HCT116 (cell line): ENCODE measurements at regions not wholly inside any gene's neighbourhood (a gene's known extent, or its start where the extent isn't known, plus 50 kb on each side); places are given as distances from the start of the nearest gene placed in this dataset.

ENCODE experiments used
- ATAC-seq: fragments of 200-7000 bp; cut with Tn5 transposase; 2 replicates; pipeline ENCODE4 v1.9.1; 2020; ENCODE audit warnings: mild to moderate bottlenecking, moderate library complexity
- BruUV-seq: library from RNA; stranded (reverse); fragments of 400-500 nt; replicated peaks from 2 replicates; lab custom pipeline; 2021; lab: Mats Ljungman, UMichigan
- CTCF ChIA-PET: fragments of 300-600 bp; sonication (Branson Sonifier 250); formaldehyde crosslinking; loops from one replicate; lab custom pipeline; 2021; ENCODE audit warnings: antibody characterized with exemption; lab: Charles Lee
- POLR2A ChIA-PET: fragments of 300-600, 350-600 bp; sonication (Branson Sonifier 250); formaldehyde crosslinking; loops from one replicate; lab custom pipeline; 2021; ENCODE audit warnings: antibody characterized with exemption; lab: Charles Lee
- RAD21 ChIA-PET, 2 experiments: fragments of 300-600 bp; sonication (Branson Sonifier 250); formaldehyde crosslinking; loops; one replicate each; lab custom pipeline; 2023; ENCODE audit warnings: low total read pairs in 2 of 2; ENCODE audit not compliant: uncharacterized antibody in 2 of 2, unreplicated experiment in 2 of 2, low non-redundant PET in 1 of 2; lab: Charles Lee
- DNase-seq: peaks from one replicate; pipeline ENCODE4 v3.0.0-alpha.2; 2010; ENCODE audit warnings: low read depth, low spot score
- H2AFZ ChIP-seq: fragments of 200-600 bp; shearing (Covaris generic), sonication (generic); 2 replicates; pipeline ENCODE4 v1.6.1; 2017; ENCODE audit warnings: low read depth, mixed run types, mixed read lengths, antibody characterized with exemption, low read length; ENCODE audit not compliant: poor library complexity, severe bottlenecking
- H3K27ac ChIP-seq: 2 replicates; pipeline ENCODE4 v1.5.1; 2012; ENCODE audit warnings: low read depth, low read length
- H3K27me3 ChIP-seq: fragments of 200-600 bp; sonication (generic); 2 replicates; pipeline ENCODE4 v1.6.1; 2016; ENCODE audit warnings: mixed run types, low read length, mixed read lengths; ENCODE audit not compliant: insufficient read depth
- H3K36me3 ChIP-seq, 2 experiments: fragments of 200-500 bp in 1 of 2; fragments of 200-600 bp in 1 of 2; sonication (Bioruptor generic) in 1 of 2; sonication (generic) in 1 of 2; 2 replicates each; pipeline versions ENCODE4 v1.5.1 to v1.6.1; 2014 to 2016; ENCODE audit warnings: low read length in 2 of 2, inconsistent platforms in 1 of 2, mixed read lengths in 1 of 2, mixed run types in 1 of 2; ENCODE audit not compliant: insufficient read depth in 2 of 2, control insufficient read depth in 1 of 2
- H3K4me1 ChIP-seq, 2 experiments: fragments of 200-600 bp in 1 of 2; sonication (generic) in 1 of 2; 2 replicates each; pipeline versions ENCODE4 v1.5.1 to v1.6.1; 2012 to 2017; ENCODE audit warnings: low read length in 2 of 2, inconsistent platforms in 1 of 2, mild to moderate bottlenecking in 1 of 2, mixed read lengths in 1 of 2, mixed run types in 1 of 2, moderate library complexity in 1 of 2; ENCODE audit not compliant: insufficient read depth in 2 of 2, control insufficient read depth in 1 of 2
- H3K4me2 ChIP-seq: fragments of 200-600 bp; sonication (generic); 2 replicates; pipeline ENCODE4 v1.6.1; 2017; ENCODE audit warnings: mixed run types, low read length, mixed read lengths
- H3K4me3 ChIP-seq, 2 experiments: fragments of 200-600 bp in 1 of 2; sonication (generic) in 1 of 2; replicated peaks in 1 of 2; 2 replicates each; pipeline ENCODE4 v1.5.1; 2011 to 2016; ENCODE audit warnings: low read length in 2 of 2, control low read depth in 1 of 2, low read depth in 1 of 2, mild to moderate bottlenecking in 1 of 2, mixed read lengths in 1 of 2, mixed run types in 1 of 2
- H3K79me2 ChIP-seq: fragments of 200-600 bp; sonication (generic); 2 replicates; pipeline ENCODE4 v1.6.1; 2017; ENCODE audit warnings: mild to moderate bottlenecking, mixed run types, low read length, moderate library complexity, mixed read lengths; ENCODE audit not compliant: insufficient read depth
- H3K9ac ChIP-seq: fragments of 200-600 bp; sonication (generic); 2 replicates; pipeline ENCODE4 v1.6.1; 2016; ENCODE audit warnings: low read length, mixed read lengths
- H3K9me2 ChIP-seq: fragments of 200-600 bp; sonication (generic), shearing (Covaris generic); 2 replicates; pipeline ENCODE4 v1.6.1; 2017; ENCODE audit warnings: mixed run types, mild to moderate bottlenecking, moderate library complexity; ENCODE audit not compliant: insufficient read depth
- H3K9me3 ChIP-seq, 2 experiments: fragments of 200-500 bp in 1 of 2; fragments of 200-600 bp in 1 of 2; sonication (Bioruptor generic) in 1 of 2; sonication (generic) in 1 of 2; 2 replicates each; pipeline ENCODE4 v1.6.1; 2014 to 2017; ENCODE audit warnings: low read length in 2 of 2, mixed read lengths in 2 of 2, inconsistent platforms in 1 of 2, low read depth in 1 of 2, mild to moderate bottlenecking in 1 of 2, mixed run types in 1 of 2, moderate library complexity in 1 of 2; ENCODE audit not compliant: control insufficient read depth in 1 of 2, insufficient read depth in 1 of 2
- H4K20me1 ChIP-seq: fragments of 200-600 bp; sonication (generic), shearing (Covaris generic); 2 replicates; pipeline ENCODE4 v1.6.1; 2017; ENCODE audit warnings: mixed run types, mild to moderate bottlenecking, moderate library complexity; ENCODE audit not compliant: insufficient read depth
- CEBPB ChIP-seq: IDR thresholded peaks from 2 replicates; pipeline ENCODE4 v1.6.1; 2012; ENCODE audit warnings: low read depth
- EGR1 ChIP-seq: IDR thresholded peaks from 2 replicates; pipeline ENCODE4 v1.6.1; 2012; ENCODE audit warnings: low read depth
- ELF1 ChIP-seq: IDR thresholded peaks from 2 replicates; pipeline ENCODE4 v1.6.1; 2012; ENCODE audit warnings: low read depth, borderline replicate concordance
- EZH2 ChIP-seq: fragments of 200-600 bp; sonication (generic); IDR thresholded peaks from 2 replicates; pipeline ENCODE4 v1.6.1; 2017; ENCODE audit warnings: antibody characterized with exemption, mixed run types
- EZH2phosphoT487 ChIP-seq: fragments of 200-600 bp; IDR thresholded peaks from 2 replicates; pipeline ENCODE4 v1.6.1; 2018; ENCODE audit warnings: antibody characterized with exemption, borderline replicate concordance
- POLR2A ChIP-seq: IDR thresholded peaks from 2 replicates; pipeline ENCODE4 v1.7.0; 2011; ENCODE audit warnings: borderline replicate concordance; ENCODE audit not compliant: insufficient read depth, insufficient read length; ENCODE audit errors: extremely low read depth
- POLR2AphosphoS5 ChIP-seq: IDR thresholded peaks from 2 replicates; pipeline ENCODE4 v1.6.1; 2011; ENCODE audit warnings: mild to moderate bottlenecking, low read depth, low read length, moderate library complexity
- RAD21 ChIP-seq: IDR thresholded peaks from 2 replicates; pipeline ENCODE4 v1.6.1; 2012; ENCODE audit warnings: low read depth, mild to moderate bottlenecking
- SRF ChIP-seq: IDR thresholded peaks from 2 replicates; pipeline ENCODE4 v1.6.1; 2012; ENCODE audit warnings: low read depth
- YY1 ChIP-seq: IDR thresholded peaks from 2 replicates; pipeline ENCODE4 v1.6.1; 2011; ENCODE audit warnings: low read length, low read depth, moderate library complexity, mild to moderate bottlenecking; ENCODE audit not compliant: insufficient replicate concordance; ENCODE audit errors: extremely low read depth
- ZFX ChIP-seq: fragments of 450-650 bp; IDR thresholded peaks from 2 replicates; pipeline ENCODE4 v1.6.1; 2017
- ZNF274 ChIP-seq: fragments of 200-500 bp; sonication (Bioruptor generic); IDR thresholded peaks from 2 replicates; pipeline ENCODE4 v1.6.1; 2014; ENCODE audit warnings: mild to moderate bottlenecking, low read depth, low read length, inconsistent platforms
- intact Hi-C: fragments of 100-400 bp; cut with micrococcal nuclease; formaldehyde crosslinking; loops from 2 replicates; pipeline ENCODE4 v1.10.0; 2022
- TF ChIP-seq, protein P1 (sequence below), 3 experiments: fragments of 200-600 bp in 1 of 3; sonication (generic) in 1 of 3; IDR thresholded peaks in 2 of 3; conservative IDR thresholded peaks in 1 of 3; 2 replicates each; pipeline ENCODE4 v1.5.1; 2012 to 2017; ENCODE audit warnings: low read depth in 2 of 3, low read length in 2 of 3, antibody characterized with exemption in 1 of 3, borderline replicate concordance in 1 of 3, control low read depth in 1 of 3, mild to moderate bottlenecking in 1 of 3, mixed read lengths in 1 of 3, mixed run types in 1 of 3, moderate library complexity in 1 of 3; ENCODE audit not compliant: insufficient read depth in 1 of 3
- TF ChIP-seq, protein P2 (sequence below): IDR thresholded peaks from 2 replicates; pipeline ENCODE4 v1.6.1; 2011; ENCODE audit warnings: mild to moderate bottlenecking, low read length, moderate library complexity; ENCODE audit not compliant: insufficient replicate concordance; ENCODE audit errors: extremely low read depth

GRCh38 chr4:26163425-26164362, 157.1 kb upstream of the RBPJ start:
- DNase-seq, result no peak
- intact Hi-C loops, result no loop called here
- H3K4me1 ChIP-seq, result no peaks in the 10 kb centered on the region
- H3K27me3 ChIP-seq, result no peaks in the 10 kb centered on the region
- H3K27ac ChIP-seq, result no peak overlapping the region
- no peak overlapping the region for H3K4me3 ChIP-seq
- BruUV-seq, result no TSS peak
- no peaks in the 10 kb centered on the region for H4K20me1 ChIP-seq
- H3K9me2 ChIP-seq, result no peaks in the 10 kb centered on the region
- H3K9ac ChIP-seq, result no peak overlapping the region
- RAD21 ChIA-PET, result no interaction called here
- CTCF ChIA-PET, result no interaction called here
- H2AFZ ChIP-seq, result no peak overlapping the region
- H3K9me3 ChIP-seq, result no peaks in the 10 kb centered on the region
- no peak for ATAC-seq
- no peak overlapping the region for H3K4me2 ChIP-seq
- no peaks in the 10 kb centered on the region for H3K36me3 ChIP-seq
- TF ChIP-seq CEBPB (no peak), POLR2AphosphoS5 (no peak), ELF1 (no peak), RAD21 (no peak), ZFX (no peak), SRF (no peak), YY1 (no peak), EGR1 (no peak), ZNF274 (no peak), POLR2A (no peak), EZH2phosphoT487 (no peak), EZH2 (no peak)
- TF ChIP-seq, protein P1, sequence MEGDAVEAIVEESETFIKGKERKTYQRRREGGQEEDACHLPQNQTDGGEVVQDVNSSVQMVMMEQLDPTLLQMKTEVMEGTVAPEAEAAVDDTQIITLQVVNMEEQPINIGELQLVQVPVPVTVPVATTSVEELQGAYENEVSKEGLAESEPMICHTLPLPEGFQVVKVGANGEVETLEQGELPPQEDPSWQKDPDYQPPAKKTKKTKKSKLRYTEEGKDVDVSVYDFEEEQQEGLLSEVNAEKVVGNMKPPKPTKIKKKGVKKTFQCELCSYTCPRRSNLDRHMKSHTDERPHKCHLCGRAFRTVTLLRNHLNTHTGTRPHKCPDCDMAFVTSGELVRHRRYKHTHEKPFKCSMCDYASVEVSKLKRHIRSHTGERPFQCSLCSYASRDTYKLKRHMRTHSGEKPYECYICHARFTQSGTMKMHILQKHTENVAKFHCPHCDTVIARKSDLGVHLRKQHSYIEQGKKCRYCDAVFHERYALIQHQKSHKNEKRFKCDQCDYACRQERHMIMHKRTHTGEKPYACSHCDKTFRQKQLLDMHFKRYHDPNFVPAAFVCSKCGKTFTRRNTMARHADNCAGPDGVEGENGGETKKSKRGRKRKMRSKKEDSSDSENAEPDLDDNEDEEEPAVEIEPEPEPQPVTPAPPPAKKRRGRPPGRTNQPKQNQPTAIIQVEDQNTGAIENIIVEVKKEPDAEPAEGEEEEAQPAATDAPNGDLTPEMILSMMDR (IDR thresholded peaks at IDR 0.05 in 2 of 3, conservative IDR thresholded peaks at IDR 0.05 in 1 of 3; ENCODE audit: borderline replicate concordance in 1 of 3, insufficient read depth in 1 of 3, low read depth in 2 of 3, low read length in 2 of 3), result no peak
- TF ChIP-seq, protein P2, sequence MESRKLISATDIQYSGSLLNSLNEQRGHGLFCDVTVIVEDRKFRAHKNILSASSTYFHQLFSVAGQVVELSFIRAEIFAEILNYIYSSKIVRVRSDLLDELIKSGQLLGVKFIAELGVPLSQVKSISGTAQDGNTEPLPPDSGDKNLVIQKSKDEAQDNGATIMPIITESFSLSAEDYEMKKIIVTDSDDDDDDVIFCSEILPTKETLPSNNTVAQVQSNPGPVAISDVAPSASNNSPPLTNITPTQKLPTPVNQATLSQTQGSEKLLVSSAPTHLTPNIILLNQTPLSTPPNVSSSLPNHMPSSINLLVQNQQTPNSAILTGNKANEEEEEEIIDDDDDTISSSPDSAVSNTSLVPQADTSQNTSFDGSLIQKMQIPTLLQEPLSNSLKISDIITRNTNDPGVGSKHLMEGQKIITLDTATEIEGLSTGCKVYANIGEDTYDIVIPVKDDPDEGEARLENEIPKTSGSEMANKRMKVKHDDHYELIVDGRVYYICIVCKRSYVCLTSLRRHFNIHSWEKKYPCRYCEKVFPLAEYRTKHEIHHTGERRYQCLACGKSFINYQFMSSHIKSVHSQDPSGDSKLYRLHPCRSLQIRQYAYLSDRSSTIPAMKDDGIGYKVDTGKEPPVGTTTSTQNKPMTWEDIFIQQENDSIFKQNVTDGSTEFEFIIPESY, result no peak
- POLR2A ChIA-PET, result interaction anchor here (2.4 kb wide), 1 partner anchor 33 kb away, joined by 9 read pairs; no protein-coding TSS in a partner anchor
- no peaks in the 10 kb centered on the region for H3K79me2 ChIP-seq
